Sigmoid colon (tissue), 4 donors: ENCODE measurements at regions not wholly inside any gene's neighbourhood (a gene's known extent, or its start where the extent isn't known, plus 50 kb on each side); places are given as distances from the start of the nearest gene placed in this dataset.

ENCODE experiments used
- CTCF ChIP-seq, 4 experiments: fragments of 450-650 bp in 3 of 4; fragments of 200-600 bp in 1 of 4; IDR thresholded peaks; one replicate each; pipeline ENCODE4 v1.5.1; 2016 to 2019; ENCODE audit warnings: antibody characterized with exemption in 4 of 4, mild to moderate bottlenecking in 3 of 4, moderate library complexity in 2 of 4
- POLR2A ChIP-seq, 2 donors: fragments of 450-650 bp; IDR thresholded peaks; one replicate each; pipeline ENCODE4 v1.6.1; 2016; ENCODE audit warnings: antibody characterized with exemption in 2 of 2, mild to moderate bottlenecking in 2 of 2, moderate library complexity in 2 of 2
- POLR2AphosphoS5 ChIP-seq, 4 donors: sonication (generic); formaldehyde crosslinking; IDR thresholded peaks; one replicate each; pipeline ENCODE4 v1.6.1; 2017; ENCODE audit warnings: antibody characterized with exemption in 4 of 4

GRCh38 chrX:17226736-17227135 is 148.3 kb upstream of the NHS start:
- TF ChIP-seq POLR2A (IDR thresholded peaks at IDR 0.05) (no peak), CTCF (IDR thresholded peaks at IDR 0.05) (no peak), POLR2AphosphoS5 (IDR thresholded peaks at IDR 0.05) (no peak)
